Head of caudate nucleus (tissue), 42 donors: ENCODE measurements at regions not wholly inside any gene's neighbourhood (a gene's known extent, or its start where the extent isn't known, plus 50 kb on each side); places are given as distances from the start of the nearest gene placed in this dataset.
"Not testable (repeated sequence)": the region's sequence is repeated elsewhere in the genome, so short reads cannot be mapped to it uniquely, and the experiment has no call there.

ENCODE experiments used
- DNase-seq, 42 donors: peaks; one replicate each; pipeline versions ENCODE4 v3.0.0 to v3.0.0-alpha.2; 2020 to 2021; ENCODE audit warnings: mixed read lengths in 7 of 42
- intact Hi-C: fragments of 100-400 bp; cut with DNase I; formaldehyde crosslinking; loops from one replicate; pipeline ENCODE4 v1.15.0; 2022

GRCh38 chr5:93682471-93683404 is 58.7 kb downstream of the POU5F2 start:
- intact Hi-C loops = not testable (repeated sequence)
- DNase-seq = peak in 1 of 42 donors; percentile 17

GRCh38 chr5:93681432-93681831 is 60.0 kb downstream of the POU5F2 start:
- no peak for DNase-seq
- intact Hi-C loops = no loop called here

- DNase-seq = peak in 24 of 42 donors; percentile 2 to 52 (median 14)
- intact Hi-C loops = no loop called here
Measured at GRCh38 chr5:93677359-93677891, 64.0 kb downstream of the POU5F2 start.

DNA sequence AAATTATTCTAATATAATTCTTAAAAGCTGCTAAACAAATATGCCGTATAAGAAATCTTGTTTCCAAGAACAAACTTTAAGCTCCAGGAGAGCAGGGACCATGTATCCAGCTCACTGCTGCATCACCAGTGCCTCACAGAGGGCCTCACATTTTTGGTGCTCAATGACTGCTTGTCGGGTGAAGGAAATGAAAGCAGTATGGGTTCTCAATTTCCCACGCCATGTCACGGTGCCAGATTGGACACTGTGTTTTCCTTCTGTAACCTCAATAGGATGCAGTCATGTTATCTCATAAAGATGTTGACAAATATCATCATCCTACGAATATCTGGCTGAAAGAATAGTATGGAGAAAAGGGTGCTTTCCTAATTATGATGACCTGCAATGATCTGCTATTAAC is 64.7 kb downstream of the POU5F2 start:
- no peak for DNase-seq

GRCh38 chr5:93675460-93676450 is 65.6 kb downstream of the POU5F2 start:
- intact Hi-C loops = no loop called here
- DNase-seq = no peak

More for the DNA sequence above, 64.7 kb downstream of the POU5F2 start:
- intact Hi-C loops = no loop called here

DNA sequence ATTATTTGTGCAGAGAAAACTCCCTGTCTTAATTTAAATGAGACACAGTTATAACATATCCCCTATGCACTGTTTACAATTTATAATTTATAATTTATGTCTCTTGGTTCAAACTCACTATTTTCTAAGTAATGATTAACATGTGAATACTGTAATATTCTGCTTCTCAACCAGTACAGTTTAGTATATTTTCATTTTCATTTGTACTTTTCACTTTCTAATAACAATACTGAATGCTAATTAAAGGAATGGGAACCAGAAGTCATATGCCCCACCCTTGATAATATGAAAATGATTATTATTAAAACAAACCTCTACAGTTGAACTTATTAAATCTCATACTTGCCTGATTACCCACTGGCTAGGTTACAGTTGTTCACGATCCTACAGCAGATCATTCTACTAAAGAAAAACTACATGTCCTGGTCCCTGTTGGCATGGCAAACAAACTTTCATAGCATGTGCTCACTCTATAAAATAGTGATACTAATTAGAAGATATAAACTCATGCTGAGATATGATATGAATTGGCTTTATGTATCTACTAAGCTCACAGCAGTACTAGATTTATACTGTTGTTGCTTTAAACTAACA is 66.4 kb downstream of the POU5F2 start:
- no peak for DNase-seq
- intact Hi-C loops = no loop called here

GRCh38 chr5:93674138-93674537 is 67.3 kb downstream of the POU5F2 start:
- DNase-seq = no peak
- intact Hi-C loops = no loop called here

GRCh38 chr5:93673316-93673954 is 68.0 kb downstream of the POU5F2 start:
- intact Hi-C loops = no loop called here
- DNase-seq = no peak

DNA sequence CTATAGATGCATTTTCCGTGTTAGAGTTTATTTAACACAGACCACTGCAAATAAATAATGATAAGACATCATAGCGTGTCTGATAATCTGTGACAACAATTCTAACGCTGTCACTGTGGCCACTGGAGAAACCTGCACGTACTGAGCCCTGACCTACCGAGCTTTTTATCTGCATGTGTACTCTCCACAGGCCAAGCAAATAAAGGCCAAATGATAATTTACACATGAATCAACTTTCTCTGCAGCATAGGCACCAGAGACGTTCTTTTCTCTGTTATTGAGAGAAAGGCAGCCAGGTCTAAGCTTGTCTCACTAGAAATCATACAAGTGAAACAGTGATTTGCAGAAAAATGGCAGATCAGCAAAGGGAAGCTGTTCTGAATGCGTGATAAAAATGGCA is 75.8 kb downstream of the POU5F2 start:
- DNase-seq = no peak
- intact Hi-C loops = no loop called here

DNA sequence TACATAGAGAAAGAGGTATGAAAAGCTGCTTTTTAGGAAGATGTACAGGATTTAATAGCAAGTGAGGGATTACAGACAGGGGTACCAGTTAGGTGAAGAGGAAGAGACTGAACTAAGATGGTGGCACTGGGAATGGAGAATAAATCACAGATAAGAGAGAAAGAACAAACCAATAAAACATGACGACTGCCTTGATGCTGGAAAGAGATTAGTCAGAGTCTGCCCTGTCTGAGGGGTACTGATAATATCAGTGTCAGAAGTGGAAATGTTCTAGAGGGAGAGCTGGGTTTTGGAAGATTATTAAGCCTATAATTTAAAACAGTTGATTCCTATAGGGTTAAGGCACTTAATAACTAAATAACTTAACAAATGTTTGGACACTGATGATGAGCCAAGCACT is 77.7 kb downstream of the NR2F1 start:
- no peak for DNase-seq
- intact Hi-C loops = no loop called here

- DNase-seq = no peak
- intact Hi-C loops = no loop called here
Measured at GRCh38 chr5:93658044-93658443, 75.0 kb downstream of the NR2F1 start.

- intact Hi-C loops = no loop called here
- no peak for DNase-seq
Measured at GRCh38 chr5:93654676-93655075, 71.7 kb downstream of the NR2F1 start.

DNA sequence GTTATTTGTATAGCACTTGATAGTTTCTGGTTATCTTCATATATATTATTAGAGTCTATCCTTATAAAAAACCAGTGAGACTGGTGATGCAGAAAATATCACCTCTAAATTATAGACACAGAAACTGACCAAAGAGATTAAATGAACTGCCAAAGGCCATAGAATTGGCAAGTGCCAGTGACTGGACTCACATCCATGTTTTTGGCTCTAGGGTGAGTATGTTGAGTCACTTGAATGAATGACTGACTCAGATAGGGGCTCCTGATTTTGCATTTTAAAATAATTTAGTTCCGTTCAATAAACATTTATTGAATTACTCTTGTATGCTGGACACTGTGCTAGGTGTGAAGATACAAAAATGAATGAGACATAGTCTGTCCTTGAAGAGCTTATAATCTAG is 70.7 kb downstream of the NR2F1 start:
- no peak for DNase-seq
- intact Hi-C loops = no loop called here

DNA sequence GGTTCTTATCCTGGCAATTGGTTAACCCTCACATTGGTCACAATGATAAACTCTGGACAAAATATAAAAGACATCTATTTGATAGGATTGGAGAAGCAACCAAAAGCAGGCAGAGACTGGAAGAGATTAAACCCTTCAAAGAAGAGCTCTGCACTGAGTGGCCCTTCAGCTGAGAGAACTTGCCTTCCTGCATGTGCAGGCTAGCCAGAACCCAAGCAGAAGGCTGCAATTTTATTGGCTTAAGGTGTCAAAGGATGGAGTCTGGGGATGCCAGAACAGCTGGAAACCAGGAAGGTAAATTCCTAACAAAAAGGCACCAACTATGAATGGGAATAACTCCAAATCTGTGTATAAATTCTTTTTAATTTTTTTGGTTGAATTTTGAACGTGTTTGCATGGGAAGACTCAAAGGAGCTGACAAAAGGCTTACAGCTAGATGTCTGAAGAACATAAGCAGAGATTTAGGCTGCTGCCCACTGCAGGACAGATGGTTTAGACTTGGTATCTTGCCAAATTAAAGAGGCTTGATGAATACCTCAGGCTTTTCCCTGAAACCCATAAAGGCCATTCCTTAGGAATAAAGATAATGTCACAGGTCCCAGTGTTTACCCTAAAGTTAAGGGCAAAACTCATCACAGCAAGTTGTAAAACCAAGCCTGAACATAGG is 66.3 kb downstream of the NR2F1 start:
- intact Hi-C loops = no loop called here
- no peak for DNase-seq

GRCh38 chr5:93644760-93645159 is 61.7 kb downstream of the NR2F1 start:
- intact Hi-C loops = no loop called here
- DNase-seq = no peak
